GM19043 (cell line): ENCODE measurements at regions not wholly inside any gene's neighbourhood (a gene's known extent, or its start where the extent isn't known, plus 50 kb on each side); places are given as distances from the start of the nearest gene placed in this dataset.

Experiments used
- ATAC-seq: cut with Tn5 transposase; IDR thresholded peaks from one replicate; pipeline ENCODE4 v1.9.1; 2021; ENCODE audit warnings: low read depth; ENCODE audit not compliant: unreplicated experiment

DNA sequence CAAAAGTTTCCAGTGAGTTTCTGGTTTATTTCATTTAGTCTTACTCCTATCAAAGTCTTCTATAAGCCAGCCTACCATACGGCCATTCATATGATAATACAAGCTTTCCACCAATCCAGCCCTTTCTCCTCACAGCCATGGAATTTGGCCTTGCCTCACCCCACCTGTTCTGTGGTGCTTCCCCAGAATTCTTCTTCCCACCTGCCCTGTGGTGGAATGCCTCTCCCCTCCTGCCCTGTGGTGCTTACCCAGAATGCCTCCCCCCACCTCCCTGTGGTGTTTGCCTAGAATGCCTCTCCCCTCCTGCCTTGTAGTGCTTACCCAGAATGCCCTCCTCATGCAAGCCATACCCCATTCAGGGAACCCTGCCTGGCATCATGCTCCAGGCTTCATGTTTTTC, 90.3 kb upstream of the APC start:
- ATAC-seq, result no peak

DNA sequence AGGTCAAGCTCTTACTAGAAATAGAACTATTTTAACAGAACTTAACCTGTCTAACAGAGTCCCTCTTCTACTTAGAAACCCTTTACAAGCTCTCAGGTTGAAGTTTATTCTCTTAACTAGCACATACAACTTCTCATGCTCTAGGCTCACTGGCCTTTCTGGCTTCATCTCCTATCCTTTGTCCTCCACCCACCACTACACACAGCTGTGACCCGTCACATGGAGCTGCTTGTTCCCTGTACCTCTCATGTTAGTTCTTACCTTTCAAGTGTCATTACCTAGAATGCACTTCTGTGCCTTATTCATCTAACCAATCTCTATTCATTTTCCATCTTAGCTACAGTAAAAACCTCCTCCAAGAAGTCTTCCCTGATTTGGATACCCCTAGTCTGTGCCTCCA, 89.4 kb upstream of the APC start:
- no peak for ATAC-seq

DNA sequence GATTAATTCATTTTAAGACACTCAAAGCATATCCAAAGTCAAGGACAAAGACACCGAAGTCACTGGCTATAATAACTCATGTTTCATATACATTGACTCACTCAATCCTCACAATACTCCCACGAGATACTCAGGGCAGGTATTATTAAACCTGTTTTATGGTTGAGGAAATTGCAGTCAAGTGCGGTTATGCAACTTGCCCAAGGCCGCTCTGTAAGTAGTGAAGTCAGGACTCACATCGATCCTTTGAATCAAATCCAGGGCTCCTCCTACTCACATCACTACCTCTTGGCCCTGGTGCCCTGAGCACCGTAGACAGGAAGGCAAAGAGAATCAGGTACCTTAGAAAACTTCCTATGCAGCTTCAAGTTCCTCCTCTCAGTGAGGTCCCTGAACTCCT, 87.8 kb upstream of the APC start:
- ATAC-seq, result no peak

DNA sequence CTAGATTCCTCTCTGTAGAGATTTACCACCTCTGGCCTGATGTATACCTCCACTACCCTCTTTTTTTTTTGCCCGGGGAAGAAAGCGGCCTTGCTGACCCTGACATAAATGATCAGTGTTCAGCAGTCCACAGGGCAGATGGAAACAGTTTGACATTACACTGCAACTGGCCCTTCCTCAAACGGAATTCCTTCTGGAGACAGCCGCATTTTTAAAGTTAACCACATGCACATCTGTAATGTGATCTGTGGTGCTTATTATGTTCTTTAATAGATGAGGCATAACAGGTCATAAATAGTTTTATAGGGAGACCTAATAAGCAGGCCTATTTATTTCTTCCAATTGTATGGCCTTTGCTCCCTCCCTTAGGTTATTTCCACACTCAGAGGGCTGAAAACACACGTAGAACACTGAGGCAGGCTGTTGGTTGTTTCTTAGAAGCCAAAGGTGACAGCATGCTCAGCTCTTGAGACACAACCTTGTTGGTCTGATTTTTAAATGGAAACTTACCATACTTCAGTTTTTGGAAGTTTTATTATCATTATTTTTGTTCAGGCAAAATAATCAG, 84.0 kb upstream of the APC start:
- no peak for ATAC-seq

DNA sequence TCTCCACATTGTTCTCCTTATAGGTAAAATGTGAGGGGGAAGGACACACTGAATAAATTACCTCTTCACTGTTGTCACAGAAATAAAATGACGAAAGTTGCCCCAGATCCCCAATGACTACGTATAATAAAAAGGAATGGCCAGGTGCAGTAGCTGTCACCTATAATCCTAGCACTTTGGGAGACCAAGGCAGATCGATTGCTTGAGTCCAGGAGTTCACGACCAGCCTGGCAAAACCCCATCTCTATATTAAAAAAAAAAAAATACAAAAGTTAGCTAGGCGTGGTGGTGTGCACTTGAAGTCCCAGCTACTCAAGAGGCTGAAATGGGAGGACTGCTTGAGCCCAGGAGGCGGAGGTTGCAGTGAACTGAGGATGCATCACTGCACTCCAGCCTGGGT, 82.2 kb upstream of the APC start:
- ATAC-seq, result no peak

GRCh38 chr5:112656451-112656850, 81.2 kb upstream of the APC start:
- ATAC-seq, result no peak

GRCh38 chr5:112657804-112658203, 79.9 kb upstream of the APC start:
- no peak for ATAC-seq

DNA sequence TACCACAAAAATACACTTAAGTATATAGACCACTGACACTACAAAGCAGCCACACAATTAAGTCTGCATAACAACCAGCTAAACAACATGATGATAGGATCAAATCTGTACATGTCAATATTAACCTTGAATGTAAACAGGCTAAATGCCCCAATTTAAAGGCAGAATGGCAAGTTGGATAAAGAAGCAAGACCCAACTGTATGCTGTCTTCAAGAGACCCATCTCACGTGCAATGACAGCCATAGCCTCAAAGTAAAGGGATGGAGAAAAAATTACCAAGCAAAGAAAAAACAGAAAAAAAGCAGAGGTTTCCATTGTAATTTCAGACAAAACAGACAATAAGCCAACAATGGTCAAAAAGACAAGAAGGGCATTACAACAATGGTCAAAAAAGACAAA, 77.3 kb upstream of the APC start:
- no peak for ATAC-seq

DNA sequence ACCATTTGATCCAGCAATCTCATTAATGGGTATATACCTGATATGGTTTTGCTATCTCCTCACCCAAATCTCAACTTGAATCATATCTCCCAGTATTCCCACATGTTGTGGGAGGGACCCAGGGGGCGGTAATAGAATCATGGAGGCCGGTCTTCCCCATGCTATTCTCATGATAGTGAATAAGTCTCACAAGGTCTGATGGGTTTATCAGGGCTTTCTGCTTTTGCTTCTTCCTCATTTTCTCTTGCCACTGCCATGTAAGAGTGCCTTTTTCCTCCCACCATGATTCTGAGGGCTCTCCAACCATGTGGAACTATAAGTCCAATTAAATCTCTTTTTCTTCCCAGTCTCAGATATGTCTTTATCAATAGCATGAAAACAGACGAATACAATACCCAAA, 74.5 kb upstream of the APC start:
- no peak for ATAC-seq

- ATAC-seq, result no peak
These were observed 69.7 kb upstream of the APC start for GRCh38 chr5:112668016-112668415.

DNA sequence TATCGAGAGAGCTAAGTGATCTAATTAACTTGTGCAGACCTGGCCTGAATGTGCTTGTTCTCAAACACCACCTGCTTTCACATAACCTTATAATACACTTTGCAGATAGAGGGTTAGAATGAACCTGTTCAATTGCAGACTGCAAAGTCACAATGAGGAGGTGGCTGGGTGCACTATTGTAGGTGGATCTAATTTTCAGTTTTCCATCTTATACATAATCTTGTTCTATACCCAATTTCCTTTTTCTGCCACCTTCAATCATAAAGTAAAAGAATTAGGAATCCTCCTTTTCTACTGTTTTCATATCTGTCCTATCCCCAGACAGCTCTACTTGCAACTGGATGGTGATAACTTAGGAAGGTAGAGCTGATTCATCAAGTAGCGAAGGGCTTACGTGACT, 68.8 kb upstream of the APC start:
- ATAC-seq, result no peak

DNA sequence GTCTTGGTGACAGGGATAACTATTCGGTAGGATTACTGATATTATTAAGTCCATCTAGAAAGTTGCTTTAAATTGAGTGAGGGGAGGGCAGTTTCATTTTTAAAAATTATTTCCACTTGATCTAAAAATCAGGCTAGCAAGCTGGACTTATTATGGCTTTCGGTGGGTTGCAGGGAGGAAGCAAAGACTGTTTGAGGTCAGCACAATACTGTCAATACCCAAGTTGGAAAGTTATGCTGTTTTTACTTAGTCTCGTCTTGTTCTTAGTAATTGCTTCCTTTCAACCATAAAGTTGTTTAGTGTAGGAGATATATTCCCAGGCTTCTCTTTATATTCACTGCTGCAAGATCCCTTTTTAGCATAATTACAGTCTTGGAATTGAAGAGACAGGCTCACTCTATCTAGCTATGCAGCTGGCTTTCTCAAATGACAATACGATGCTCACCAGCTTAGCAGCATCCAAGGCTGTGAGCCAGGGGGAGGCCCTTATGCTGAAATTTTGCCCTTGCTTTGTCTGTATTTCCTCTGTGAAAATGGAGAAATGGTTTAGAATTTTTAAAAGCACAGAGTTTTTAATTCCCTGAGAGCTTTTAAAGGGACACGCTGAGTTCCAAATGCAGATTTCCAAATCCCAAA, 68.2 kb upstream of the APC start:
- ATAC-seq, result no peak

DNA sequence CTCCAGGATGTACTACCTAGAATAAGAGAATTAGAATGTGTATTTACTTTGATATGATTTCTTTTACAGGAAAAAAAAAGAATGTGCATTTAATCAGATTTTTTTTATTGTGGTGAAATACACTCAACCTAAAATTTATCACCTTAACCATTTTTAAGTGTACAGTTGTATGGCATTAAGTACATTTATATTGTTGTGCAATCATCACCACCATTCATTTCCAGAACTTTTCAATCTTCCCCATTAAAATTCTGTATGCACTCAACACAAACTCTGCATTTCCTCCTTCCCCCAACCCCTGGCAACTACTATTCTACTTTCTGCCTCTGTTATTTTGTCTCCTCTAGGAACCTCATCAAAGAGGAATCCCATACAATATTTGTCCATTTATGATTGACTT, 66.0 kb upstream of the APC start:
- ATAC-seq, result no peak

DNA sequence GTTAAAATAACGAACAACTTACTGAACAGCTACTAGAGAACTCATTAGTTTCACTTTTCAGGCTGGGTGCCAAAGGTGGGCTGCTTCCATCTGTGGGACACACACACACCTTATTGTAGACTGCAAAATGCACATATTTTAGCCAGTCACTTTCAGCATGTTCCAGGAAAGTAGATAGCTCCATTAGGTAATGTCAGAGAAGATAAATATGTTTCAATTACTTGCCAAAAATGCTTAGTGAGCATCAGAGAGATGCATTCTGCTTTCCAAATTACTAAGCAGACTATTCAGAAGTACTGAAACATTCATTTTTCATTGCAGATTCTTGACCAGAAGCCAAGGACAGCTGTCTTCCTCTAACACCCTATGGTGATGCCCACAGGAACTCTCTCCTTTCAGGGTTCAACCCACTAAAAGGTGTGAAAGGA, 56.2 kb upstream of the APC start:
- peak; percentile 66 for ATAC-seq

DNA sequence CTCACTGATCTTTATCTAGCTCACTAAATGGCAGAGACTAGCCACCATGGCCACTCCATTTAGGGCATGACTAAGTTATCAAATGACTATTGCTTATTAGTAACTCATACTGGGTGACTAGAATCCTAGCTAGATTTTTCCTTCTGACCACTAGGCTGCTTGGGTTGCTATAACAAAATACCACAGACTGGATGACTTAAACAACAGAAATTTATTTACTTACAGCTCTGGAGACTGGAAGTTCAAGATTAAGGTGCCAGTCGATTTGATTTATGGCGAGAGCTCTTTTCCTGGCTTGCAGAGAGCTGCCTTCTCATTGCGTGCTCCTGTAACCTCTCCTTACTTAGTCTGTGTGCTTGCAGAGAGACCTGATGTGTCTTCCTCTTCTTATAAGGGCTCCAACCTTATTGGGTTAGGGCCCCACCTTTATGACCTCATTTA, 55.0 kb upstream of the APC start:
- ATAC-seq, result no peak

DNA sequence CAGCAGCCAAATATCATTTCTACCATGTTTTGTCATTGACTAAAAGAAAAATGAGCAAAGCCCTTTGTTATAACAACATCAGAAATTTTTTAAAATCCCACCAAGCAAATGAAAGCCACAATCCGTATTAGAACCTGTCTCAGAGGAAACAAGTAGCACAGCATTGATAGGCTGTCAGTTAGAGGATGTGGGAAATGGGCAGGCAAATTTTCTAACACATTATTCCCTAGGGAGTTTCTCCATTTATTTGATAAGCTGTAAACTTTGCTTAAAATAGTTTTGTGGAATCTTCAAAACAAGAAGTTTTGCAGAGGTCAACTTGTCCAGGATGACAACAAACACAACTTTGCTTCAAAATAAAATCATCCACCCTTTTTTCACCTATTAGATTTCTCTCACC, 53.6 kb upstream of the APC start:
- no peak for ATAC-seq

GRCh38 chr5:112684737-112685136, 52.9 kb upstream of the APC start:
- no peak for ATAC-seq

DNA sequence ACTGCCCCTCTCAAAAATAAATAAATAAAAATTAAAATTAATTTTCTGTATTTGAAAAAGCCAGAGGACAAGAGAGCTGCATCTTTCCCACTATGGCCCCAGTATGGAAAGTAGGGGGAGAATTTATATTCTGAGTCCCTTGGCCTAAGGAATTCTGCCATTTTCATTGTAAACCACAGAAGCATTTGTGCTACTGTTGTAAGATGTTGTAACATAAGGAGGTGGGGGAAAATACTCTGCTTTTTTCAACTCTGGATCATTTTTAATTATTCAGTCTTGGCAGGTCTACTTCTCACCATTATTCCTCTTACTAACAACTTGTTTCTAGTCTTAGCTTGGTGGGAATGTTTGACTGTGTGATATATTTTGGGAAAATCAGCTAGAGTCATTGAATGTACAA, 52.3 kb upstream of the APC start:
- no peak for ATAC-seq

GRCh38 chr5:112685931-112686330, 51.8 kb upstream of the APC start:
- ATAC-seq, result no peak

GRCh38 chr5:112686675-112687074, 51.0 kb upstream of the APC start:
- no peak for ATAC-seq

GRCh38 chr5:112687306-112687705, 50.4 kb upstream of the APC start:
- ATAC-seq, result no peak
